H1 (cell line): ENCODE measurements at regions not wholly inside any gene's neighbourhood (a gene's known extent, or its start where the extent isn't known, plus 50 kb on each side); places are given as distances from the start of the nearest gene placed in this dataset.

Source experiments
- CTCF ChIA-PET: fragments of 300-600 bp; sonication (Branson Sonifier 250); formaldehyde crosslinking; loops from one replicate; lab custom pipeline; 2021; ENCODE audit not compliant: partially characterized antibody; lab: Charles Lee
- POLR2A ChIA-PET: fragments of 300-600 bp; sonication (Branson Sonifier 250); formaldehyde crosslinking; loops from one replicate; lab custom pipeline; 2021; ENCODE audit warnings: inconsistent platforms; ENCODE audit not compliant: partially characterized antibody; lab: Charles Lee
- DNase-seq, 2 experiments: peaks; one replicate each; pipeline versions ENCODE4 v3.0.0 to v3.0.0-alpha.2; 2010 to 2022; ENCODE audit warnings: low spot score in 2 of 2, low read depth in 1 of 2, mixed read lengths in 1 of 2
- FAIRE-seq: peaks from 2 replicates; lab custom pipeline; 2011; peaks lifted over from hg19 to GRCh38; lab: Jason Lieb, UNC
- H2AFZ ChIP-seq: 2 replicates; pipeline ENCODE4 v1.8.1; 2012; ENCODE audit warnings: low read length, inconsistent platforms
- H2AK5ac ChIP-seq: 2 replicates; pipeline ENCODE4 v1.6.1; 2013; ENCODE audit warnings: low read depth, low read length
- H2BK120ac ChIP-seq: replicated peaks from 2 replicates; pipeline ENCODE3; 2013; ENCODE audit warnings: low read depth, low read length, inconsistent platforms
- H2BK12ac ChIP-seq: 2 replicates; pipeline ENCODE4 v1.6.1; 2013; ENCODE audit warnings: low read depth, low read length
- H2BK15ac ChIP-seq: 2 replicates; pipeline ENCODE4 v1.6.1; 2013; ENCODE audit warnings: low read length
- H2BK20ac ChIP-seq: 2 replicates; pipeline ENCODE4 v1.6.1; 2013; ENCODE audit warnings: low read length
- H2BK5ac ChIP-seq: 2 replicates; pipeline ENCODE4 v1.6.1; 2013; ENCODE audit warnings: low read depth, low read length
- H3K14ac ChIP-seq: 2 replicates; pipeline ENCODE4 v1.6.1; 2013; ENCODE audit warnings: inconsistent platforms; ENCODE audit not compliant: insufficient read length
- H3K18ac ChIP-seq: 2 replicates; pipeline ENCODE4 v1.6.1; 2013; ENCODE audit warnings: low read length; ENCODE audit errors: extremely low read depth
- H3K23ac ChIP-seq: 2 replicates; pipeline ENCODE4 v1.6.1; 2013; ENCODE audit warnings: inconsistent platforms; ENCODE audit not compliant: insufficient read length
- H3K23me2 ChIP-seq: 2 replicates; pipeline ENCODE4 v1.6.1; 2013; ENCODE audit warnings: low read depth, low read length
- H3K27ac ChIP-seq: 2 replicates; pipeline ENCODE4 v1.6.1; 2011; ENCODE audit warnings: low read depth, low read length, inconsistent platforms
- H3K27me3 ChIP-seq, 4 experiments: replicated peaks in 1 of 4; 1 replicate in 1 of 4; 2 replicates in 3 of 4; pipeline versions ENCODE4 v1.6.1 to v1.8.1; 2011 to 2013; ENCODE audit warnings: low read length in 3 of 4, mild to moderate bottlenecking in 3 of 4, inconsistent platforms in 2 of 4, mixed read lengths in 2 of 4, moderate library complexity in 1 of 4; ENCODE audit not compliant: control insufficient read depth in 3 of 4, insufficient read depth in 3 of 4; ENCODE audit errors: extremely low read depth in 1 of 4
- H3K36me3 ChIP-seq, 4 experiments: 2 replicates each; pipeline versions ENCODE4 v1.6.1 to v1.8.1; 2011 to 2013; ENCODE audit warnings: mild to moderate bottlenecking in 4 of 4, low read length in 3 of 4, moderate library complexity in 2 of 4, control low read depth in 1 of 4, inconsistent platforms in 1 of 4; ENCODE audit not compliant: insufficient read depth in 4 of 4, control insufficient read depth in 2 of 4
- H3K4ac ChIP-seq: replicated peaks from 2 replicates; pipeline ENCODE3; 2013; ENCODE audit warnings: low read length, low read depth, mixed read lengths, inconsistent platforms; ENCODE audit not compliant: insufficient read length
- H3K4me1 ChIP-seq, 4 experiments: replicated peaks in 1 of 4; 1 replicate in 1 of 4; 2 replicates in 3 of 4; pipeline versions ENCODE4 v1.6.1 to v1.8.1; 2011 to 2013; ENCODE audit warnings: low read length in 3 of 4, inconsistent platforms in 2 of 4, mixed read lengths in 1 of 4; ENCODE audit not compliant: insufficient read depth in 4 of 4, control insufficient read depth in 3 of 4
- H3K4me2 ChIP-seq, 2 experiments: 2 replicates each; pipeline versions ENCODE4 v1.6.1 to v1.8.1; 2011 to 2013; ENCODE audit warnings: low read depth in 2 of 2, low read length in 2 of 2, control low read depth in 1 of 2, inconsistent platforms in 1 of 2, mild to moderate bottlenecking in 1 of 2; ENCODE audit not compliant: insufficient read depth in 1 of 2
- H3K4me3 ChIP-seq, 4 experiments: fragments of 200-600, 300-600 bp in 1 of 4; sonication (generic), shearing (Covaris generic), sonication (Bioruptor Twin) in 1 of 4; 2 replicates each; pipeline versions ENCODE4 v1.5.1 to v1.8.1; 2011 to 2016; ENCODE audit warnings: low read length in 4 of 4, low read depth in 3 of 4, control low read depth in 2 of 4, inconsistent platforms in 2 of 4, mild to moderate bottlenecking in 2 of 4, mixed read lengths in 1 of 4, moderate library complexity in 1 of 4; ENCODE audit not compliant: insufficient read depth in 2 of 4; ENCODE audit errors: extremely low read depth in 1 of 4
- H3K56ac ChIP-seq: replicated peaks from 2 replicates; pipeline ENCODE3; 2013; ENCODE audit warnings: low read depth, mild to moderate bottlenecking, mixed read lengths, low read length, inconsistent platforms; ENCODE audit not compliant: insufficient read length
- H3K79me1 ChIP-seq: 2 replicates; pipeline ENCODE4 v1.6.1; 2013; ENCODE audit warnings: low read depth, low read length, control low read depth
- H3K79me2 ChIP-seq, 2 experiments: 2 replicates each; pipeline versions ENCODE4 v1.6.1 to v1.8.1; 2012 to 2013; ENCODE audit warnings: low read length in 2 of 2, mild to moderate bottlenecking in 2 of 2, inconsistent platforms in 1 of 2; ENCODE audit not compliant: insufficient read depth in 2 of 2, control insufficient read depth in 1 of 2
- H3K9ac ChIP-seq, 4 experiments: replicated peaks in 1 of 4; 1 replicate in 1 of 4; 2 replicates in 3 of 4; pipeline versions ENCODE4 v1.6.1 to v1.8.1; 2011 to 2013; ENCODE audit warnings: low read depth in 3 of 4, low read length in 3 of 4, control low read depth in 2 of 4, mild to moderate bottlenecking in 2 of 4, moderate library complexity in 2 of 4, inconsistent platforms in 1 of 4; ENCODE audit errors: extremely low read depth in 1 of 4
- H3K9me3 ChIP-seq, 2 experiments: 2 replicates each; pipeline versions ENCODE4 v1.6.1 to v1.8.1; 2012 to 2013; ENCODE audit warnings: mild to moderate bottlenecking in 2 of 2, moderate library complexity in 2 of 2, control low read depth in 1 of 2, inconsistent platforms in 1 of 2, low read depth in 1 of 2, low read length in 1 of 2, mixed read lengths in 1 of 2; ENCODE audit not compliant: insufficient read depth in 2 of 2
- H4K20me1 ChIP-seq, 2 experiments: replicated peaks in 1 of 2; 2 replicates each; pipeline versions ENCODE3 to v1.8.1; 2011 to 2013; ENCODE audit warnings: inconsistent platforms in 2 of 2, low read length in 2 of 2, mild to moderate bottlenecking in 1 of 2; ENCODE audit not compliant: insufficient read depth in 2 of 2, control insufficient read depth in 1 of 2
- H4K5ac ChIP-seq: 2 replicates; pipeline ENCODE4 v1.6.1; 2013; ENCODE audit warnings: low read length, low read depth, mixed read lengths, inconsistent platforms; ENCODE audit not compliant: insufficient read length
- H4K8ac ChIP-seq: 2 replicates; pipeline ENCODE4 v1.8.0; 2013; ENCODE audit warnings: mild to moderate bottlenecking, moderate library complexity, low read length, inconsistent platforms; ENCODE audit not compliant: insufficient read depth; ENCODE audit errors: extremely low read depth
- H4K91ac ChIP-seq: replicated peaks from 2 replicates; pipeline ENCODE3; 2013; ENCODE audit warnings: low read length, mixed read lengths, inconsistent platforms; ENCODE audit not compliant: insufficient read length
- ATF3 ChIP-seq: IDR thresholded peaks from 2 replicates; pipeline ENCODE4 v1.6.1; 2011; ENCODE audit warnings: low read depth, mild to moderate bottlenecking, low read length; ENCODE audit not compliant: insufficient read depth
- BRCA1 ChIP-seq: IDR thresholded peaks from 2 replicates; pipeline ENCODE4 v1.6.1; 2012; ENCODE audit warnings: low read depth, low read length, improper control_type of control experiment
- GABPA ChIP-seq: IDR thresholded peaks from 2 replicates; pipeline ENCODE4 v1.6.1; 2011; ENCODE audit warnings: mild to moderate bottlenecking, low read length, moderate library complexity, borderline replicate concordance; ENCODE audit not compliant: insufficient read depth
- GTF2F1 ChIP-seq: IDR thresholded peaks from 2 replicates; pipeline ENCODE4 v1.6.1; 2012; ENCODE audit warnings: low read depth, low read length, improper control_type of control experiment, borderline replicate concordance
- JUN ChIP-seq: IDR thresholded peaks from 2 replicates; pipeline ENCODE4 v1.6.1; 2011; ENCODE audit warnings: low read depth, mild to moderate bottlenecking, improper control_type of control experiment, low read length
- KDM1A ChIP-seq: fragments of 200-600, 300-600 bp; sonication (generic); IDR thresholded peaks from 2 replicates; pipeline ENCODE4 v1.7.1; 2016; ENCODE audit warnings: mild to moderate bottlenecking, low read length, borderline replicate concordance
- KDM4A ChIP-seq: IDR thresholded peaks from one replicate; pipeline ENCODE4 v1.7.1; 2012; ENCODE audit warnings: low read depth, mild to moderate bottlenecking, moderate library complexity, low read length, inconsistent platforms; ENCODE audit not compliant: severe bottlenecking
- POLR2A ChIP-seq, 2 experiments: IDR thresholded peaks; 1 replicate in 1 of 2; 2 replicates in 1 of 2; pipeline ENCODE4 v1.6.1; 2011; ENCODE audit warnings: low read depth in 2 of 2, low read length in 2 of 2, mild to moderate bottlenecking in 2 of 2; ENCODE audit errors: control extremely low read depth in 1 of 2
- POU5F1 ChIP-seq: IDR thresholded peaks from 2 replicates; pipeline ENCODE4 v1.6.1; 2011; ENCODE audit warnings: low read depth, mild to moderate bottlenecking, low read length, moderate library complexity
- RAD21 ChIP-seq, 2 experiments: IDR thresholded peaks in 1 of 2; conservative IDR thresholded peaks in 1 of 2; 2 replicates each; pipeline ENCODE4 v1.6.1; 2011; ENCODE audit warnings: low read depth in 2 of 2, low read length in 2 of 2, improper control_type of control experiment in 1 of 2, inconsistent platforms in 1 of 2, mild to moderate bottlenecking in 1 of 2, moderate library complexity in 1 of 2
- RFX5 ChIP-seq: IDR thresholded peaks from 2 replicates; pipeline ENCODE4 v1.6.1; 2011; ENCODE audit warnings: low read depth, low read length, improper control_type of control experiment, borderline replicate concordance
- RXRA ChIP-seq: IDR thresholded peaks from 2 replicates; pipeline ENCODE4 v1.6.1; 2011; ENCODE audit warnings: low read depth, mild to moderate bottlenecking, low read length, moderate library complexity; ENCODE audit not compliant: insufficient read depth
- SIRT6 ChIP-seq: IDR thresholded peaks from one replicate; pipeline ENCODE4 v1.7.1; 2012; ENCODE audit warnings: low read length, inconsistent platforms
- SP2 ChIP-seq: IDR thresholded peaks from 2 replicates; pipeline ENCODE4 v1.6.1; 2012; ENCODE audit warnings: mild to moderate bottlenecking, low read length, inconsistent platforms
- TAF1 ChIP-seq: IDR thresholded peaks from 2 replicates; pipeline ENCODE4 v1.6.1; 2011; ENCODE audit warnings: mild to moderate bottlenecking, low read depth, low read length
- WGBS, 2 experiments: shearing (Covaris generic) in 1 of 2; methylation state at CpG; one replicate each; pipeline versions ENCODE4 v1.1.6 to v1.1.7; 2013 to 2015; ENCODE audit warnings: low lambda C conversion rate in 2 of 2, mixed read lengths in 2 of 2, inconsistent platforms in 1 of 2, low coverage in 1 of 2, missing lambda C conversion rate in 1 of 2; ENCODE audit not compliant: insufficient replicate concordance in 2 of 2, insufficient coverage in 1 of 2, insufficient read length in 1 of 2; ENCODE audit errors: extremely low coverage in 1 of 2, missing lambda C conversion rate in 1 of 2; 5-methylcytosine and 5-hydroxymethylcytosine counted together

DNA sequence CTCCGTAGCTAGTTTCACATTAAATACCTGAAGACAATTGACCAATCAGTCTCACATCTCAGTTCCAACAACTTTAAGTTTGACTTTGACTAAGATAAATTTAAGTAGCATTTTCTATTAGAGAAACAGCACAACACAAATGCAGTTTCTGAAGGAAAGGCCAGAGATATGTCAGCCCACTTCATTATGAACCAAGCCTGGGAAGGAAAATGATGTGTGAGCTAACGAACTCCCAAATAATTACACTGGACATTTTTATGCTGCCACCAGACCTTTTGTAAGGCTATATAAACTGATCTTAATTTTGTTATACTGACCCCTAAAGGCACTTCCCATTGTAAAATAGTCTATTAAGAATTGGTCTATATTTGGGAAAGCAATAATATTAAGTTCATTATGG, 57.9 kb upstream of the DACH1 start:
- no peak overlapping the region for H2BK20ac ChIP-seq
- no peak overlapping the region for H4K91ac ChIP-seq
- H3K14ac ChIP-seq: no peak overlapping the region
- no peaks in the 10 kb centered on the region for H3K79me2 ChIP-seq
- H2AFZ ChIP-seq: no peak overlapping the region
- no peak for FAIRE-seq
- POLR2A ChIA-PET: no interaction called here
- no peak overlapping the region for H3K4me2 ChIP-seq
- no peaks in the 10 kb centered on the region for H3K36me3 ChIP-seq
- no peaks in the 10 kb centered on the region for H4K20me1 ChIP-seq
- 56% methylated on average over 2 of the region's 2 CpGs; no CpG with 5 or more reads in 1 of the 2 experiments for WGBS, 2 experiments
- no peak overlapping the region for H2BK15ac ChIP-seq
- DNase-seq: no peak
- no peak overlapping the region for H2BK12ac ChIP-seq
- H3K56ac ChIP-seq: no peak overlapping the region
- no peak overlapping the region for H2BK5ac ChIP-seq
- no peak overlapping the region for H2AK5ac ChIP-seq
- H3K27ac ChIP-seq: no peak overlapping the region
- no peak overlapping the region for H3K23ac ChIP-seq
- CTCF ChIA-PET: interaction anchor here (0.6 to 1.5 kb wide), 3 partner anchors 9 to 710 kb away, joined by 4 to 6 read pairs (median 5); no protein-coding TSS in a partner anchor
- H3K9me3 ChIP-seq: no peaks in the 10 kb centered on the region
- H3K9ac ChIP-seq: no peak overlapping the region
- no peak overlapping the region for H4K5ac ChIP-seq
- H3K27me3 ChIP-seq: no peaks in the 10 kb centered on the region
- no peak overlapping the region for H3K4ac ChIP-seq
- H3K18ac ChIP-seq: no peak overlapping the region
- H4K8ac ChIP-seq: no peak overlapping the region
- no peaks in the 10 kb centered on the region for H3K79me1 ChIP-seq
- no peaks in the 10 kb centered on the region for H3K23me2 ChIP-seq
- no peak overlapping the region for H3K4me3 ChIP-seq
- H2BK120ac ChIP-seq: no peak overlapping the region
- no peaks in the 10 kb centered on the region for H3K4me1 ChIP-seq
- TF ChIP-seq KDM4A (no peak), RFX5 (no peak), SP2 (no peak), SIRT6 (no peak), KDM1A (no peak), POLR2A (IDR thresholded peaks at IDR 0.05; ENCODE audit: control extremely low read depth in 1 of 2, low read depth in 2 of 2, low read length in 2 of 2) (no peak), RAD21 (IDR thresholded peaks at IDR 0.05 in 1 of 2, conservative IDR thresholded peaks at IDR 0.05 in 1 of 2; ENCODE audit: low read depth in 2 of 2, low read length in 2 of 2) (no peak), JUN (no peak), POU5F1 (no peak), TAF1 (no peak), RXRA (no peak), GABPA (no peak), BRCA1 (no peak), GTF2F1 (no peak), ATF3 (no peak)
